NCI-H2196 (cell line): ENCODE measurements at regions not wholly inside any gene's neighbourhood (a gene's known extent, or its start where the extent isn't known, plus 50 kb on each side); places are given as distances from the start of the nearest gene placed in this dataset.
"Not testable (repeated sequence)": the region's sequence is repeated elsewhere in the genome, so short reads cannot be mapped to it uniquely, and the experiment has no call there.

Experiments used
- DNase-seq: peaks from one replicate; lab custom pipeline; 2025; ENCODE audit not compliant: unreplicated experiment; lab: John Stamatoyannopoulos, UW

GRCh38 chr3:144023543-144023942, 51.9 kb downstream of the DIPK2A start:
- not testable (repeated sequence) for DNase-seq

- no peak for DNase-seq
Measured at GRCh38 chr3:144028798-144029411, 57.3 kb downstream of the DIPK2A start.

DNA sequence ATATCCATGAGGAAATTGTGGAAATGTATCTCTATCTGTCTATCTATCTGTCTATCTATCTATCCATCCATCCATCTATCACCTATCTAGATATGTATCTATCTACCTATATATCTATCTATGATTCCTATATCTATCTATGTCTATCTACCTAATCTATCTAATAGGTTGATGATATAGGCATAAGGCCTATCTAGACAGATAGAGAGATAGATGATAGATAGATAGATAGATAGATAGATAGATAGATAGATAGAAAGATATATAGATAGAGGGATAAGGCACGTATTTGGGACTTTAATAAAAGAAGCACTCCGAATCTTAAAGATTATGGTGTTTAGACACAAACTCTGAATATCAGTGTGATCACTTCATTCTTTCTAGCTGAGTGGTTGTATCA, 58.1 kb downstream of the DIPK2A start:
- no peak for DNase-seq

- no peak for DNase-seq
Measured at GRCh38 chr3:144031938-144032337, 60.3 kb downstream of the DIPK2A start.

DNA sequence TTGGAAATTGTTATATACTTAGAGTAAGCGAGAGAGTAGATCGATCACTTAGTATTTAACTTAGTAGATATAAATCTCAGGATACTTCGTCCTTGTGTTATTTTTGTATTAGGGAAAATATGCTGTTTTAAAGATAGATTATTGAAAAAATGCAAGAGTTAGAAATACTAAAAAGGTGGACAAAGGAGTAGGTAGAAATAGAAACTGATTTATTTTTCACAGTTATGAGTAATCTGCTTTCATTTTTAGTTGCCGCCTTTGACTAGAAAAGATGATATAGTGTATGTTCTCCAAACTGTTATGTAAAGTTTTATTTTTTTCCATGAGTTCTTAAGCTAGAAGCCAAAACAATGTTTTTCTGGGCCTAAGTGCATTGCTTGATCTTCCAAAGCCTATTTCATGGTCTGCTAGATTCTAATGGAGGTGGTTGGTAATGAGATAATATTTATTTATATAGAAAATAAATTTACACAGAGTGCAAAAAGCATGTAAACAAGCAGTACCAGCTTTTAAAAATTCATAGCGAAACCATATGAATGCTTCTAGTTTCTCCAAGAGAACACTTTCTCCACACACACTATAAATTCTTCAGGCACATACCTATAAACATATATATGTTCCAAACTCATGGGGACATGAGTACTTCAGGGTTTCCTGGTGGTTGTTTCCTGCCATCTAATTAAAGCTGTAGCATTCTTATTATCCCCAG, 61.1 kb downstream of the DIPK2A start:
- no peak for DNase-seq

- DNase-seq = no peak
Measured at GRCh38 chr3:144033240-144033589, 61.6 kb downstream of the DIPK2A start.

GRCh38 chr3:144033863-144034262, 62.2 kb downstream of the DIPK2A start:
- no peak for DNase-seq

DNA sequence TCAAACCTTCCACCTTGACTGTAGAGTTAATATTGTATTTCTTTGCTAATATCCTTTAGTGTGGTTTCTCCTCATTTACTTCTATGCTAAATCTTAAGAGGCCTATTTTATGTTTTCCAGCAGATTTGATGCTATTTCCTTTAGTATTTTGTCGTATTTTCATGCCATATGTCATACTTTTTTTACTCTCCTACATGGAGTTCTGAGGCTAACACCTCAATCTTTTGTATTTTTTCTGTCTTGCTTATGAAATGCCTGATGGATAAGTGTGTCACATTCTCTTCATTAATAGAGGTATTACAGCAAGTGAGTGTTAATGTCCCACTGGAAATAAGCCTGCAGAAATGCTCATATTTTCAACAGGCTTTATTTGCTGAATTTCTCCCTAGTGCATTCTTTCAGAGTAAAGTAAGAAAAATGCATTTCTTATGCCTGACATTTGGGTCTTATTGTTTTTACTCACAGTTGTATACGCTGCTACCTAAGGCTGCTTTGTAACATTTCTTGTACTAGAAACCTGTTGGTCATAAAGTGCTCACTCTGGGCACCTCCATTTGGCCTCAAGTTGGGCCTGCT, 63.2 kb downstream of the DIPK2A start:
- DNase-seq = no peak

- no peak for DNase-seq
Measured at GRCh38 chr3:144036498-144036897, 64.9 kb downstream of the DIPK2A start.

DNA sequence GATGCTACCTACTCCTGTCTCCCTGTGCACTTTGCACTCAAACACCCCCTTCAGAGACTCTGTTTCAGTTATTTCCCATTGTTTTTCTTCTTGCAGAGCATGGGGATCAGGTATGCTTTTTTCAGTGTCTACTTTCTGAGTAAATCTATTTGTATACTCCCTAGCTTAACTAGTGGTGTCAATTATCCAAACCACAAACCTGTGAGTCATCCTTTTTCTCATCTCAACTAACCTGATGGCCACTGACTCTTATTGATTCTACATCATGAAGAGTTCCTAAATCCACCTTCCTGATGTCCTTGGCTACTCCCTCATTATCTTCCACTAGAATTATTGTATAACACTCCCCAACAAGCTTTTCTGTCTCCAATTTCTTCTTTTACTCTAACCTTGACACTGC, 68.0 kb downstream of the DIPK2A start:
- DNase-seq = no peak

- no peak for DNase-seq
Measured at GRCh38 chr3:144041960-144042556, 70.4 kb downstream of the DIPK2A start.

- no peak for DNase-seq
Measured at GRCh38 chr3:144045766-144046165, 74.1 kb downstream of the DIPK2A start.

- DNase-seq = no peak
Measured at GRCh38 chr3:144049374-144049773, 77.8 kb downstream of the DIPK2A start.

GRCh38 chr3:144051211-144051610, 79.6 kb downstream of the DIPK2A start:
- no peak for DNase-seq

GRCh38 chr3:144052275-144052674, 80.7 kb downstream of the DIPK2A start:
- no peak for DNase-seq

DNA sequence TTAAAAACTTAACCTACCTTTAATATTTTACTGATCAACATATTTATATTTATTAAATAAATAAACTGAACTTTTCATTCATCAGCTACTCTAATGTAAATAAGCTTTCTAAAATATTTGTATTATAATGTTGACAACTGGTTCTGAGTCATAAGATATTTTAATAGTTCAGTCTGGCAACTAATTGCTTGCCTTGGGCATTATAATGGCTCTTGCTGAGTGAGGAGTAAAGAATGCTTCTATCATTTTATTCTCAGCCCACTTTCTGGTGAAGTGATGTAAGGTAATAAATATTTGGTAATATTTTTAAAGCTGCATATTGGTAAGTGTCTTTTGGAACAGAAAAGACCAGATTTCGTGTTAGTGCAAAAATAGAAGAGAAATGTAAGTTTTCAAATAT, 81.5 kb downstream of the DIPK2A start:
- DNase-seq = no peak

DNA sequence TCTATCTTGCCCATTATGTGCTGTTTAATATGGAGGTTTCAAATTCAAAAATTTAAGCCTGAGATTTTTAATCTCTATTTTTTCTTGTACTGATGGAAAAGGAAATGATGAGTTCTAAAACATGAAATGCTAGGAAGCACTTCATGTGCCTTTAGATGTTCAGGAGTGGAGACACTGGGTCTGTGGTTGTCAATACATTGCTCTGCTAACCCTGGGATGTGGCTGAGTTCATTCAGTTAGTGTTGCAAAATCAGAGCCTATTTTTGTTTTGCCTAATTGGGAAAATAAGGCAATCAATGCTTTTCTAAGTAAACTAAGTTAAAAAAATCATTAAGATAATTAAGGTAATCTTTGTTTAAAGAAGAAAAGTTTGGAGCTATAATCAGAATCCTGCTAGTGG, 83.1 kb downstream of the DIPK2A start:
- DNase-seq = no peak

GRCh38 chr3:144055604-144056003, 84.0 kb downstream of the DIPK2A start:
- no peak for DNase-seq

DNA sequence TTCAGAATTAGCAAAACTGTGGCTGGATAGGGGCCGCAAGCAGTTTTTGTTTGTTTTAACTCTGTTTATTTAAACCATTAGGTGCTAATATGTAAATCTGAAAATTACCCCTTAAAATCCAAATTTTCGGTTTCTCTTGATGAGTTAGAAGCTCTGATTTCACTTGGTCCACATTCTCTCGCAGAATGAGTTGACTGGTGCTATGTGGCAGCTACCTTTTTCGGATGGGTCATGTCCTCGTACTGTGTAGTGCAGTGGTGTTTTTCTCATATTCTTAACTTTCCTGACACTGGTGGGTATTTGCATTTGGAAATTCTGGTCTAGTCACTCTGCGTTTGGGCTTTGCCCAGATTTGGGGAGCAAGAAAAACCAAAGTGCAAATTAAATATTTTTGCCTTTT, 87.1 kb downstream of the DIPK2A start:
- DNase-seq = no peak

DNA sequence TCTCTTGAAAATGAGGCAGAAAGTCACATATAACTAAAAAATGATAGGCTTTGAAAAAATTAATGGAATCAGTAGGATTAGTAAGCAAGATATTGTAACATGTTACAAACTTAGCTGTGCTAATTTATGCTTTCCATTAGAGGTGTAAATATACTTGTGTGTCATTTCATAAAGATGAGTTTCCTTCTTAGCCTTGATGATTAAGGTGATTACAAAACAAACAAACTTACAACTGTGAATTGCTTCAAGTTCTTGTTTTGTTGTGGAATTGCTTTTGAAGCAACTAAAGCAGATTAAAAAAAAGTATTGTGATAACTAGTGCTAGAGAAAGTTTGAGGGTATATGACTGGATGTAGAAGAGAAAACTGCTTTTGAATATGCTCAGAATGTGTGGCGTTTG, 87.9 kb downstream of the DIPK2A start:
- DNase-seq = no peak

DNA sequence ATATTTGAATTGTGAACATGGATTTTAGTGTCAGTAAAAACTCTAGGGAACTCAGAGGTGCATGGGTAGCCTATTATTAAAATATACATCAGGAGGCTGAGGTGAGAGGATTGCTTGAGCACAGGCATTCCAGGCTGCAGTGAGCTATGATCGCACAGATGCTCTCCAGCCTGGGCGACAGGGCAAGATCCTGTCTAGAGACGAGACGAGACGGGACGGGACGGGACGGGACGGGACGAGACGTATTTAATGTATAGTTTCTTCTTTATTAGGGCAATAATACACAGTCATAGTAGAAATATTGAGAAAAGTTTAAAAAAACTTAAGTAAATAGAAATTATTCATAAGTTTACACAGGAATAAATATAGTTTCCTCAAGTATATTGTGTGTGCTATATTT, 89.3 kb downstream of the DIPK2A start:
- DNase-seq = no peak

DNA sequence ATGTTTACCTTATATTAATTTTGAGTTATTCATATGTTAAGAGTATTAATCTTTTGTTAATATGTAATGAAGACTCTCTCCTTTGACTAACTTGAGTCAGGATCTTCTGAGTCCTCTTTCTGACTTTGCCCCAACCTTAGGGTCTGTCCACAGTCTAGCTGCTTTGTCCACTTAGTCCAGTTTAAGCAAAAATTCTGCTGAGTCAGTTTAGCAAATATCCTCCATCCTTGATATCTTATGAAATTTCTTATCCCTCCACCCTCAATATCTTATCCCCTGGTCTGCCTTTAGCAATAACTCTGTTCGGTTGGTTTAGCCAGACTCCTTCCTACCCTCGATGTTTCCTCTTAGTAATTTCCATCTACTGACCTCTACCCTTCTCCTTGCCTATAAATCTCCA, 91.7 kb downstream of the DIPK2A start:
- no peak for DNase-seq
